ENCODE measurements at regions not wholly inside any gene's neighbourhood (a gene's known extent, or its start where the extent isn't known, plus 50 kb on each side); places are given as distances from the start of the nearest gene placed in this dataset.

DNA sequence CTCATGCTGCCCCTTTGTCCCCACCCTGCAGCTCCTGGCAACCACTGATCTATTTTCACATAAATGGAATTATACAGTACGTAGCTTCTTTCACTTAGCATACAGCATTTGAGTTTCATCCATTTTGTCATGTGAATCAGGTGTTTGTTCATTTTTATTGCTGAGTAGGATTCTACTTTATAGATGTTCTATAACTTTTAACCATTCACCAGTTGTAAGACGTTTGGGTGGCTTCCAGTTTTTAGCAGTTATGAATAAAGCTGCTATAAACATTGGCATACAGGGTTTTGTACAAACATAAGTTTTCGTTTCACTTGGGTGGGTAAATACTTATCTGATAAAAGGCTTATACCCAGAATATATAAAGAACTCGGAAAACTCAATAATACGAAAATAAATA, 102.3 kb upstream of the KLHL13 start:
- no peaks in the 10 kb centered on the region for H3K9me3 ChIP-seq (ENCODE audit: control insufficient read depth, insufficient read depth, low read length)
- no peak overlapping the region for H2AK9ac ChIP-seq (replicated peaks; ENCODE audit: low read depth, low read length, poor library complexity)
- TF ChIP-seq CHD1 (IDR thresholded peaks at IDR 0.05; ENCODE audit: low read depth, low read length) (no peak), RCOR1 (IDR thresholded peaks at IDR 0.05; ENCODE audit: insufficient replicate concordance, low read length) (no peak), RAD21 (IDR thresholded peaks at IDR 0.05; ENCODE audit: low read length) (no peak), POLR2A (IDR thresholded peaks at IDR 0.05; ENCODE audit: low read depth, low read length) (no peak), USF2 (IDR thresholded peaks at IDR 0.05; ENCODE audit: low read depth, low read length) (no peak), SMC3 (IDR thresholded peaks at IDR 0.05; ENCODE audit: low read depth, low read length) (no peak), BHLHE40 (IDR thresholded peaks at IDR 0.05; ENCODE audit: low read depth, low read length) (no peak)
- TF ChIP-seq, protein P1, sequence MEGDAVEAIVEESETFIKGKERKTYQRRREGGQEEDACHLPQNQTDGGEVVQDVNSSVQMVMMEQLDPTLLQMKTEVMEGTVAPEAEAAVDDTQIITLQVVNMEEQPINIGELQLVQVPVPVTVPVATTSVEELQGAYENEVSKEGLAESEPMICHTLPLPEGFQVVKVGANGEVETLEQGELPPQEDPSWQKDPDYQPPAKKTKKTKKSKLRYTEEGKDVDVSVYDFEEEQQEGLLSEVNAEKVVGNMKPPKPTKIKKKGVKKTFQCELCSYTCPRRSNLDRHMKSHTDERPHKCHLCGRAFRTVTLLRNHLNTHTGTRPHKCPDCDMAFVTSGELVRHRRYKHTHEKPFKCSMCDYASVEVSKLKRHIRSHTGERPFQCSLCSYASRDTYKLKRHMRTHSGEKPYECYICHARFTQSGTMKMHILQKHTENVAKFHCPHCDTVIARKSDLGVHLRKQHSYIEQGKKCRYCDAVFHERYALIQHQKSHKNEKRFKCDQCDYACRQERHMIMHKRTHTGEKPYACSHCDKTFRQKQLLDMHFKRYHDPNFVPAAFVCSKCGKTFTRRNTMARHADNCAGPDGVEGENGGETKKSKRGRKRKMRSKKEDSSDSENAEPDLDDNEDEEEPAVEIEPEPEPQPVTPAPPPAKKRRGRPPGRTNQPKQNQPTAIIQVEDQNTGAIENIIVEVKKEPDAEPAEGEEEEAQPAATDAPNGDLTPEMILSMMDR (conservative IDR thresholded peaks at IDR 0.05; ENCODE audit: low read depth, low read length): no peak
- H2BK15ac ChIP-seq (ENCODE audit: low read depth, low read length): no peak overlapping the region
- no peak overlapping the region for H3K23ac ChIP-seq (ENCODE audit: low read depth, low read length)
- intact Hi-C loops (cut with micrococcal nuclease): no loop called here
- no peaks in the 10 kb centered on the region for H3K9me1 ChIP-seq (ENCODE audit: insufficient read depth, low read length)
- no peaks in the 10 kb centered on the region for H4K20me1 ChIP-seq (ENCODE audit: insufficient read depth, low read length)
- no peak overlapping the region for H3K14ac ChIP-seq (replicated peaks; ENCODE audit: low read depth, low read length)
- CTCF ChIA-PET: interaction anchor here (0.7 kb wide), 1 partner anchor 1174 kb away, joined by 3 read pairs; no protein-coding TSS in a partner anchor
- H2BK5ac ChIP-seq (ENCODE audit: low read depth, low read length, poor library complexity, severe bottlenecking): no peak overlapping the region
- no peak overlapping the region for H2AK5ac ChIP-seq (ENCODE audit: low read depth, low read length)
- no peaks in the 10 kb centered on the region for H3K4me1 ChIP-seq (ENCODE audit: control insufficient read depth, insufficient read depth, low read length)
- no peak overlapping the region for H3K18ac ChIP-seq (ENCODE audit: low read depth, low read length)
- no CpG with 5 or more reads among the region's 5 CpGs for WGBS, 2 experiments (ENCODE audit: extremely low coverage in 2 of 2, insufficient read length in 1 of 2)
- no peak overlapping the region for H2AFZ ChIP-seq (replicated peaks; ENCODE audit: low read length, poor library complexity)
- H3K4ac ChIP-seq (ENCODE audit: low read depth, low read length): no peak overlapping the region
- H4K91ac ChIP-seq (ENCODE audit: insufficient read depth, low read depth, low read length): no peak overlapping the region
- no peak for ATAC-seq (ENCODE audit: low read depth)
- no peak overlapping the region for H4K5ac ChIP-seq (ENCODE audit: low read depth, low read length)
- in situ Hi-C loops (cut with MboI; ENCODE audit: low sequenced_read_pairs): no loop called here
- no peak overlapping the region for H2BK120ac ChIP-seq (ENCODE audit: low read depth, low read length)
- no peak overlapping the region for H3K9ac ChIP-seq (ENCODE audit: low read depth, low read length)
- no peaks in the 10 kb centered on the region for H3K79me1 ChIP-seq (ENCODE audit: low read depth in 1 of 2, low read length in 2 of 2)
- POLR2A ChIA-PET (ENCODE audit: unreplicated experiment): no interaction called here
- no peak overlapping the region for H3K4me3 ChIP-seq (ENCODE audit: insufficient read depth, low read depth, low read length)
- DNase-seq: no peak
- dilution Hi-C loops (cut with HindIII; ENCODE audit: low sequenced_read_pairs, unreplicated experiment): no loop called here
- BruUV-seq (replicated peaks): no TSS peak
- no peak overlapping the region for H4K8ac ChIP-seq (ENCODE audit: low read depth in 2 of 2, low read length in 2 of 2)
- H3K56ac ChIP-seq (ENCODE audit: extremely low read depth, insufficient read depth, low read length): no peak overlapping the region
- no peak overlapping the region for H3K4me2 ChIP-seq (ENCODE audit: low read depth, low read length)
- H3K36me3 ChIP-seq (ENCODE audit: control insufficient read depth, insufficient read depth, low read length): no peaks in the 10 kb centered on the region
- H3K27ac ChIP-seq (ENCODE audit: insufficient read depth, low read length): no peak overlapping the region
- H3K27me3 ChIP-seq (ENCODE audit: control insufficient read depth, insufficient read depth, low read length): no peaks in the 10 kb centered on the region; the same call in none of the 2 replicates
- no peak overlapping the region for H2BK20ac ChIP-seq (ENCODE audit: low read depth, low read length)

Measured in IMR-90 (cell line).